ENCODE measurements at regions not wholly inside any gene's neighbourhood (a gene's known extent, or its start where the extent isn't known, plus 50 kb on each side); places are given as distances from the start of the nearest gene placed in this dataset.

DNA sequence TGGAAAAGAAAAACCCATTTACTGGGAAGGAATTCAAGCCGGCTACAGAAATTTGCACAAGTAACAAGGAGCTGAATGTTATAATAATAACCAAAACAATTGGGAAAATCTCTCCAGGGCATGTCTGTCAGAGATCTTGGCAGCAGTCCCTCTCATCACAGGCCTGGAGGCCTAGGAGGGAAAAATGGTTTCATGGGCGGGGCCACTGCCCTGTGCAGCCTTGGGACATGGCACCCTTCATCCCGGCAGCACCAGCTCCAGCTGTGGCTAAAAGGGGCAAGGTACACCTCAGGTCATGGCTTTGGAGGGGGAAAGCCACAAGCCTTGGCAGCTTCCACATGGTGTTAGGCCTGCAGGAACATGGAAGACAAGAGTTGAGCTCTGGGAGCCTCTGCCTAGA, 513.1 kb upstream of the CNKSR2 start:
- no peak for DNase-seq

DNA sequence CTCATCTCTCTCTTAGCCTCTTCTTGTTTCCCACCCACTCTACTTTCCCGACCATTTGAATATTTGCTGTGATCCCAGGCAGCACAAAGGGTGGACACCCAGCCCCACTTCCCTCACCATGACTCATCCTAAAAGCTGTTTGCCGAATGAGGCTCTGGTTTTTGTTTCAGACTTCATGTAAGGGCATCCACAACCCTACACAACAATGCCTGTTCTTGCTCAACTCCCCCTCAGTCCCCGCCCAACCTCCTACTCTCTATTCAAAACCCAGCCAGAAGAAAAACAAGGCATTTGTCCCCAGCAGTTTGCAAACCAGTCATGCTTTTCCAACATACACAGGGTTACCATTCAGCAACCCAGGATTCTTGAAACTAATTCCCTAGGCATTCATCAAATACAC, 516.5 kb upstream of the CNKSR2 start:
- DNase-seq: no peak

- DNase-seq: no peak
These were observed 535.7 kb upstream of the CNKSR2 start for GRCh38 chrX:20838477-20838876.

GRCh38 chrX:20829665-20830491, 544.3 kb upstream of the CNKSR2 start:
- no peak for DNase-seq

DNA sequence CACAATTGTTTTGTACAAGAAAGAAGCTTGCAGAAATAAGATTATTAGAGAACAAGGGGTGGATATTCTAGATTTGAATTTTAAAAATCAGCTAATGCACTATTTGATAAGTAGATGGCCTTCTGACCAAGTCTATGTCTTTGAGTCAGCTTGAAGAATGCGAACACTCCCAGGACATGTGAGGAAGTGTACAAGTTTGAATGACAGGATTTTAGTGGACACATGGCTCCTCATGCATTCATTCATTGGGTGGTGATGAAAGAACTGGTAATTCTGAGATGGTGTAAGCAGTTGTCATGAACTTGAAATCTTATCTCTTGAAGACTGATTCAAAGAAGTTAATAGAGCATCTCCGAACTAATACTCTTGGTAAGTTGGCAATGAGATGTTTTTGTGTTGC, 548.2 kb upstream of the CNKSR2 start:
- no peak for DNase-seq

GRCh38 chrX:20803971-20804370, 537.3 kb upstream of the RPS6KA3 start:
- no peak for DNase-seq

- no peak for DNase-seq
These were observed 535.3 kb upstream of the RPS6KA3 start for GRCh38 chrX:20802036-20802435.

DNA sequence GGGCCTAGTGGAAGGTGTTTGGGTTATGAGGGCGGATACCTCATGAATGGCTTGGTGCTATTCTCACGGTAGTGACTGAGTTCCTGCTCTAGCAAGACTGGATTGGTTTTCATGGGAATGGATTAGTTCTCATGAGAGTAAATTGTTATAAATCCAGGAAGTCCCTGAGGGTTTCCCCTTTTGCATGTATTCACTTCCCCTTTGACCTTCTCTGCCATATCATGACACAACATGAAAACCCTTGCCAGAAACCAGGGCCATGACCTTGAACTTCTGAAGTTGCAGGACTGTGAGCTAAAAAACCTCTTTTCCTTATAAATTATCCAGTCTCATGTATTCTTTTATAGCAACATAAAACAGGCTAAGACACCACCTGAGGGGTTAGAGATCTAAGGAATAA, 529.7 kb upstream of the RPS6KA3 start:
- no peak for DNase-seq

DNA sequence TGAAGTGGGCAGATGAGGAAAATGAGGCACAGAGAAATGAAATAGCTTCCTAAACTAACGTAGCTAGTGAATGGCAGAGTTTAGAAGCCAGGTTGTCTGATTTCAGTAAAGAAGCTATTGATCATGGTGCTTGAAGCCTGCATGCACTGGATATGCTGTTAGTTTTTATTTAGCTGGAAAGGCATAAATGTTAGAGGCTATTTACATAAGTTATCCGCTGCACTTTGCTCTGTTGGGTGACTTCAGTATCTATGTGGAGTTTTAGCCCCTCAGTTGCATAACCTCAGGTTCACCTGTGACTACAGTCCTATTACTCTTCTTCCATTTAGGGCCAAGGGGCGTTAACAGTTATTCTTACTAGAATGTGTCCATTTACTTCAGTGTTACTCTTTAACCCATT, 522.4 kb upstream of the RPS6KA3 start:
- no peak for DNase-seq

- no peak for DNase-seq
These were observed 500.6 kb upstream of the RPS6KA3 start for GRCh38 chrX:20767346-20767745.

- DNase-seq: no peak
These were observed 489.9 kb upstream of the RPS6KA3 start for GRCh38 chrX:20756585-20756984.

DNA sequence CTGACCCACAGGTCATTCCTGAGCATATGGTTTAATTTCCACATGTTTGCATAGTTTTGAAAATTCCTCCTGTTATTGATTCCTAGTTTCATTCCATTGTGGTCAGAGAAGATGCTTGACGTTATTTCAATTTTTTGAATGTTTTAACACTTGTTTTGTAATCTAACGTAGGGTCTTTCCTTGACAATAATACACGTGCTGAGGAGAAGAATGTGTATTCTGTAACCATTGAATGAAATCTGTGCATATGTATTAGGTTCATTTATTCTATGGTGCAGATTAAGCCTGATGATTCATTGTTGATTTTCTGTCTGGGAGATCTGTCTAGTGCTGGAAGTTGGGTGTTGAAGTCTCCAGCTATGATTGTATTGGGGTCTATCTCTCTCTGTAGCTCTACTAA, 486.4 kb upstream of the RPS6KA3 start:
- no peak for DNase-seq

- DNase-seq: no peak
These were observed 480.0 kb upstream of the RPS6KA3 start for GRCh38 chrX:20746690-20747089.

DNA sequence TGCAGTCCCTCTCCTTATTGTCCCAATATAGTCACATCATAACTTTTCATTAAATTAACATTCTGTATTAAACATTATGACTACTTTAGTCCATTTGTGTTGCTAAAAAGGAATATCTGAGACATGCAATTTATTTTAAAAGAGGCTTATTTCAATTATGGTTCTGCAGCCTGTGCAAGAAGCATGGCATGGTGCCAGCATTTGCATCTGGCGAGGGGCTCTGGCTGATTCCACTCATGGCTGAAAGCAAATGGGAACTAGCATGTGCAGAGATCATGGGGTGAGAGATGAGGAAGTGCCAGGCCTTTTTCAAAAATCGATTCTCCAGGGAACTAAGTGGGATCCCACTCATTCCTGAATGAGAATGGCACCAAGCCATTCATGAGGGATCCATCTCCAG, 476.3 kb upstream of the RPS6KA3 start:
- DNase-seq: no peak

- DNase-seq: no peak
These were observed 475.4 kb upstream of the RPS6KA3 start for GRCh38 chrX:20742106-20742505.

- peak in 1 of 2 experiments; percentile 13 for DNase-seq
These were observed 473.7 kb upstream of the RPS6KA3 start for GRCh38 chrX:20740443-20740842.

DNA sequence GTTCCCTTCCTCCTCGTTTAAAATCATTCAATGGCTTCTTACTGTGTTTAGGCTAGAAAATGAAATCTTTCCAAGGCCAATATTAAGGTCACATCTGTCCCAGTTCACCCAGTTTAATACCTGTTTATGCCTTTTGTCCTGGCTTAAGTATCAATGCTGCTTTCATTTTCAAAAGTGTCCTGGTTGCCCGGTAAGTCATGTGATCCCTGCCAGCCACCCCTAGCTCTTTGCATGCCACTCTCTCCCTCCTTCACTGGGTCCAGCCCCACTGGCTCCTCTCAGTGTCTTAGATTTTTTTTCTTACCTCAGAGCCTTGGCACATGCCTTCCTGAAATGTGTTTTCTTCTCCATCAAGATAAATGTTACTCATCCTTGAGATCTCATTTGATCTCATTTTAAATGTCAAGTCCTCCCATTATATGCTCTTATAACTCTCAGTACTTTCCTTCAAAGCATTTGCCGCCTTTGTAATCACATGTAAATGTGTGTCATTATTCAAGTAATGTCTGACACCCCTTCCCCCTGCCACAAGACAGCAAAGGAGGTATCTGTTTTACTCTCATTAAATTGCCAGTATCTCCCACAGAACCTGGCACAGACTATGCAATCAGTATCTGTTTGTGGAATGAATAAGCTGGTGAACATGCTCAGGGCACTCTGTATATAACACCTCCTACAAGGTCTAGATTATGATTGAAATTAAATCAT, 472.5 kb upstream of the RPS6KA3 start:
- DNase-seq: no peak

DNA sequence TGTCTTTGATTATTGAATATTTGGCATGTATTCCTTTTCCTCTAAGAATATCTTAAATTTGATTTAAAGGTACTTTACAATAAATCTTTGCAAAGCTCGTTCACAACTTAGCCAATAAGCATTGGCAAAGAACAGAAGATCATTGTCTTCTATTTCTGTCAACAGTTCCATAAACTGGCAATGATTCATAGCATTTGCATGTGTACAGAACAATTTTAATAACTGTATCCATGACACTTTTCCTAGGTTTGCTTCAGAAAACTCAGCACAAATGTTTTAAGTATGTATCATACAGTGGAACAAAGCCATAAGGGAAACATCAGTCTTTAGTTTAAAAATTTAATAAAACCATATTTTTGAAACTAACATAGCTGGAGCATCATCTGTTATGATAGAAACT, 462.7 kb upstream of the RPS6KA3 start:
- peak; percentile 51 to 72 for DNase-seq

DNA sequence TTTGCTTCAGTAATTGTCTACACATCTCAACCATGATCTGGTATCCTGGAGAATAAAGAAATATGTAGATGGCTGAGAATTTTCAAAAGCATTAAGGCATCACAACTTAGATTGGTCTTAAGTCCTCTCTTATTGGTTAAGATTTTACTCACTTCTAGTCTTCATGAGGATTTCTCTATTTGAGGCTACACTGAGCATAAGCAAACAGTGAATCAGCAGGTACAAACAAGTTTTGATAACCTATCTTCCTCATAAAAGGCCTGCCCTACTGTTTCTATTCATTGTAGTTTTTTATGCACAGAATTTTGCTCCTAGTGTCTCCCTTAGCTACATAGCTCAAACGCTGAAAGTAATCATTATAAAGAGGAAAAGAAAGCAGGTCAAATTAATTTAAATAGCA, 460.7 kb upstream of the RPS6KA3 start:
- DNase-seq: no peak

DNA sequence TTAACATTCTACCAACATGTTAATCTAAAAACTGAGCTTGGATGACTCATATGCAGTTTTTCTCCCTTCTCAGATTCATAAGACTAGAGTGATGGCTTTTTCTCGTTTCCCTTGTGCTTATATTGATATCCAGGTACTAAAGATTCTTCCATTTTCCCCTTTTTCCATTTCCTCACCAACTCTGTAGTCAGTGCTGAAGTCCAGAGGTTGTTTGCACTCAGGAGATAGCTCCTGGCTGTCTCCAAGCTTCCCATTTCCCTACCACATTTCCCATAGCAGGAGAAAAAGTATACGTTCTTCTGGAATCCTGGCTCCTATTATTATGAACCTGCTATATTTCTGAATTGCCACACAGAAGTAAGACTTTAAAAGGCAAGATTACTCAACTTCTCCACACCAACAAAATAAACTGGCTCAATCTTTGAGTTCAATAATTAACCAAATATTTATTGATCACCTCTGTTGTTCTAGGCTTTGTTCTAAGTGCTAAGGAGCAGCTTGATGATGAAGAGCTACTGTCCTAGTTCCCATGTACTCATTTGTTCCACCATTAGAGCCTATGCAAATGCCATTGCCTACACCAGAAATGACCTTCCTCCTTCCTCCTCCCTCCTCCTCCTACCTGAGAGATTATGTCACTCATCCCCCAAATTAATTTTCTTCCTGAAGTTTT, 454.4 kb upstream of the RPS6KA3 start:
- no peak for DNase-seq

DNA sequence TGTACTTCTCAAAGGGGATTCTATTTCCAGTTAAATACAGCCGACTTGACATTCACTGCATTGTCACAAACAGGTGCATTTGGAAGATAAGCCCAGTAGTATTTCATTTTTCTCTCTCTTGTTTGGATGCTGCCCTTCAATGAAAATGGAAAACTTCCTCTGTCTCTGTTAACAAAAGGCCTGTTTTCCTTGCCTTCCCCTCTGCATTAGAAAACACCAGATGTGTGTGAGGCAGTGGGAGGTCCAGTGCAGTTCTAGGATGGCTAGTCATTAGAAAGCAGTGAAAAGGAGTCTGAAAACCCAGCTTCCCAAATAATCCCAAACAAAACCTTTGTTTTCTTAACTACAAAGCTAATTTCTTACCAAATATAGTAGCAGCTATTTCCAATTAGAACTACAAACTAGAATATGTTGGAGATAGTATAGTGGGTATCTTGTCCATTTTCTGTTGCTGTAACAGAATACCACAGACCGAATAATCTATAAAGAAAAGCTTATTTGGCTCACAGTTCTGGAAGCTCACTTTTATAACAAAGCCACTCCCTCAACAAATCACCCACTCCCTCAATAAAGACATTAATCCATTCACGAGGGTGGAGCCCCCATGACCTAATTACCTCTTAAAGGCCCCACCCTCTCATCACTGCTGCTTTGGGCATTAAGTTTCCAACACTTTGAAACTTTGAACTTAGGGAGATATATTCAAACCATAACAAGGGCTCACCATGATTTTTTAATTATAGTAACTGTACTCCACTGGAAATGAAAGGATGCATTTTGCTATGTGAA, 452.1 kb upstream of the RPS6KA3 start:
- DNase-seq: no peak

DNA sequence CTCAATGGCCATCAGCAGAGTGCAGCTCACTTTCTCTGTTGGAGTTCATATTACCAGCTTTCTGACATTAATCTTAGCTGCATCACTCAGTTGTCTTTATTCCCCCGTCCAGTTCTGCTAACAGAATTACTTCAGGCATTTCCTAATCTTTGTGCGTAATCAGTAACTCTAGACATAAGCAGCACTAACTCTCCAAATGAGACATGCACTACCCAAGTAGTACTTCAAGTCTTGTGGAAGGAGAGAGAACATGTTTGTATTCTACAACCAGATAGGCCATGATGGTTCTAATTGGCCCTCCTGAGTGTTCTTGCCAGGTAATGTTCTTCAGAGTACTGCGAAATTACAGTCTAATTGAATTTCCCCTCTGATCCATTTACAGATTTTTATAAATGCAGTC, 448.5 kb upstream of the RPS6KA3 start:
- no peak for DNase-seq

- DNase-seq: no peak
These were observed 446.1 kb upstream of the RPS6KA3 start for GRCh38 chrX:20712811-20713210.

Data from NCI-H526 (cell line).